Activated naive CD8-positive, alpha-beta T cell treated with anti-CD3 and anti-CD28 coated beads, Interleukin-2, amount 50 U/mL, for 24 hours (primary cell): ENCODE measurements at regions not wholly inside any gene's neighbourhood (a gene's known extent, or its start where the extent isn't known, plus 50 kb on each side); places are given as distances from the start of the nearest gene placed in this dataset.

Experiments
- ATAC-seq: fragments of 150-1000 bp; cut with Tn5 transposase; one replicate; pipeline ENCODE4 v1.10.0; 2021
- DNase-seq: peaks from one replicate; pipeline ENCODE4 v3.0.0; 2021
- H3K27ac Mint-ChIP-seq: one replicate; pipeline ENCODE4 v1.8.0; 2021; ENCODE audit warnings: mild to moderate bottlenecking, mixed read lengths
- H3K27me3 Mint-ChIP-seq: one replicate; pipeline ENCODE4 v1.8.0; 2021; ENCODE audit warnings: mixed read lengths
- H3K36me3 Mint-ChIP-seq: one replicate; pipeline ENCODE4 v1.8.0; 2021; ENCODE audit warnings: low read depth, mixed read lengths
- H3K4me1 Mint-ChIP-seq: one replicate; pipeline ENCODE4 v1.8.0; 2021; ENCODE audit warnings: mixed read lengths
- H3K4me3 Mint-ChIP-seq: one replicate; pipeline ENCODE4 v1.8.0; 2021; ENCODE audit warnings: mild to moderate bottlenecking, moderate library complexity, mixed read lengths
- H3K9me3 Mint-ChIP-seq: one replicate; pipeline ENCODE4 v1.8.0; 2021; ENCODE audit warnings: mixed read lengths

DNA sequence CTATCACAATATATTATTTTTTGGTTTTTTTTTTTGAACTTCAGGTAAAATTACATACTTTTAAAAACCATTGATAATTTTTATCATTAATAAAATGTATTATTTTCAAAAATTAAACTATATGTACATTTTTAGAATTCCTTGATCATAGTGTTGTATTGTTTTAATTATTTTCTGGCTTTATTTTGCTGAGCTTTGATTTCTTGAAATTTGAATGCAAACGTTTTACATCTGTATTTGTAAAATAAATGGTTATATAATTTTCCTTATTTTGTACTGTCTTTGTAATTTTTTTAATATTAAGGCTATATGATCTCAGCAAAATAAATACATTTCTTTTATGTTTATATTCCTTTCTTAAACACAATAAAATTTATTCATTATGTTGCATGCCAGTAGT, 125.6 kb downstream of the KIF2B start:
- Mint-ChIP-seq H3K36me3 (no peaks in the 10 kb centered on the region), H3K4me3 (no peak overlapping the region), H3K4me1 (no peaks in the 10 kb centered on the region), H3K9me3 (peaks cover 26% of the 10 kb centered on the region), H3K27me3 (no peaks in the 10 kb centered on the region), H3K27ac (no peak overlapping the region)
- DNase-seq, result no peak
- no peak for ATAC-seq

DNA sequence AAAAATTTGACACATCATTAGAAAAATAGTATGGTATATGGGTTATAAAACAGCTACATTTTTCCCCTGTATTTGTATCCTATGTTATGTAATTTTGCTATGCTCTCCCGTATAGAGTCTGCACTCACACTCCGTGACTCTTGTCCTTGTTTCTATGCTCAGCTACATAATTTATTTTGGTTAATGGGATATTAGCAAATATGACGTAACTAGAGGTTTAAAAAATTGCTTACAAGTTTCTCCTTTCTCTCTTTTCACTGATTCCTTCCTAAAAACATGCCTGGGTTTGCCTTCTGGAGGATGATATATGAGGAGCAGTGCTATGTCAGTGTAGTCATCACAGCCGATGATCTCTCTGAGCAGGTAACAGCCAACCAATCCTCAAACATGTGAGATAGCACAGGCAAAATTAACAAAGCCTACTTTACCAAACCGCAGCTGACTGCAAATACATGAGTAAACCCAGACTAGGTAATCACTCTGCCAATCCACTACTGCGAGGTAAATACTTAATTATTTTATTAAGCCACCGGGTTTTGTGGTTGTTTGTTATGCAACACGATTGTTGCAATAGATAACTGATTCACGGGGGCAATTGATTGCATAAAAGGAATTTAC, 126.9 kb downstream of the KIF2B start:
- no peak for DNase-seq

DNA sequence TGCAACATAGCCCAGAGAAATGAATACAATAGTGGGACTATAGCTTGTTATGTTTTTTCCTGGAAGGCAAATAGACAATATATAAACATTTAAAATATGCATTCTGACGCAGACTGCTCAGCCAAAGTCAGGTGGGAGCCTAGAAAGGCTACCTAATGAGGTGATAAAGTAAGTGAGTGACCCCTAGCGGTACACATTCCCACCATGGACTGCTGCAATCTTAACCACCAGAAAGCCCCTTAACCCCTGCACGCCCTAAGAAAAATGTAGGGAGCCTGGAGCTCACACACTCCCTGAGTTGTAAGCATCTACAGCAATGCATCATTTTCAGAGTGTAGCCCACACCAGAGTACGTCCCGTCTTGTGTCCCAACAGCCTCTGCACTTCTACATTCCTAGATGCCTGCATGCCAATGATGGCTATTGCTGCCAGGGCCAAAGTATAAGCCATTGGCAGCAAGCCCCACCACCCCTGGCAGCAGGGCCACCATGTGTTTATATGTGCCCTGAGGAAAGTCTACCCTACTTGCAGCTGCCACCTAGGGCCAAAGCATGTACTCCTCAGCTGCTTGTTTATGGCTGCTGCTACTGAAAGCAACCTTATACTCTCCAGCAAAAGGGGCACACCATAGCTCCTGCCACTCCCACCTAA, 127.6 kb downstream of the KIF2B start:
- Mint-ChIP-seq H3K9me3 (peaks cover 36% of the 10 kb centered on the region), H3K4me1 (no peaks in the 10 kb centered on the region), H3K4me3 (no peak overlapping the region), H3K27me3 (no peaks in the 10 kb centered on the region), H3K36me3 (no peaks in the 10 kb centered on the region), H3K27ac (no peak overlapping the region)
- DNase-seq (no peak), ATAC-seq (no peak)

More for the DNA sequence above, 126.9 kb downstream of the KIF2B start:
- no peaks in the 10 kb centered on the region for H3K4me1 Mint-ChIP-seq
- no peak overlapping the region for H3K27ac Mint-ChIP-seq
- H3K36me3 Mint-ChIP-seq, result no peaks in the 10 kb centered on the region
- no peaks in the 10 kb centered on the region for H3K27me3 Mint-ChIP-seq
- peaks cover 34% of the 10 kb centered on the region for H3K9me3 Mint-ChIP-seq
- no peak overlapping the region for H3K4me3 Mint-ChIP-seq
- ATAC-seq, result no peak

DNA sequence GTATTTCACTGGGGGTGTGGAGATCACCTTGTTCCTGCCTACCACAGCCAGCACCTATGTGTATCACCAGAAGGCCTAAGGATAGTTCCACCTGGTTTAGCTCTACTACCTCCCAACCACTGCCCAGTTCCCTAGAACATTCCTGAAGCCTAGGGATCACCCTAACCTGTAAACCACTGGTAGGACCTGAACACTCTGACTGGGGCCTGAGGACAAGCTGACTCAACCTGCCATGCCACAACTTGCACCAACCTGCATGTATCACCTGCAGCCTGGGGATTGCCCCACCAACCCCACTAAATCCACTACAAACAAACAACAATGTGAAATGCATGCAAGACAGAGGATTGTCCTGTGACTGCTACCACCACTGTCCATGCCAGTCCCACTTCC, 128.1 kb downstream of the KIF2B start:
- H3K9me3 Mint-ChIP-seq, result peaks cover 39% of the 10 kb centered on the region
- ATAC-seq (no peak), DNase-seq (no peak)
- no peak overlapping the region for H3K4me3 Mint-ChIP-seq
- no peaks in the 10 kb centered on the region for H3K27me3 Mint-ChIP-seq
- H3K36me3 Mint-ChIP-seq, result no peaks in the 10 kb centered on the region
- H3K27ac Mint-ChIP-seq, result no peak overlapping the region
- no peaks in the 10 kb centered on the region for H3K4me1 Mint-ChIP-seq

DNA sequence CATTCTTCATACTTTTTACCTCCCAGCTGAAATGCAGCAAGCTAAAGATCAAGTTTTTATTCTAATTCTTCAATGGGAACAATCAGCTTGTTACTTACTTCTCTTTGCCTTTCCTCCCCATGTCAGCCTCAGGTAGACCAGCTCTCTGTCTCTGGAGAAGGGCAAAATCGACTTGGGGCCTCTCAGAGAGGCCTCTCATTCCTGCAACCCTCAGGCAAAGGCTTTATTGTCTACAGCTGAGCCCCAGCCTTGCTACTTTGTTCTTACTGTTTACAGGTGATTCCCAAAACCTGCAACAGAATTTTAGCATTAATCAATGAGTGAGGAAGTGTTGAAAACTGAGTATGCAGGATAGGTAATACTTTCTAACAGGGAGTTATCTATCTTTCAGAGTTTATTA, 148.6 kb downstream of the KIF2B start:
- H3K36me3 Mint-ChIP-seq, result no peaks in the 10 kb centered on the region
- no peak overlapping the region for H3K27ac Mint-ChIP-seq
- DNase-seq (no peak), ATAC-seq (no peak)
- H3K9me3 Mint-ChIP-seq, result peaks cover 16% of the 10 kb centered on the region
- no peaks in the 10 kb centered on the region for H3K27me3 Mint-ChIP-seq
- no peaks in the 10 kb centered on the region for H3K4me1 Mint-ChIP-seq
- no peak overlapping the region for H3K4me3 Mint-ChIP-seq

DNA sequence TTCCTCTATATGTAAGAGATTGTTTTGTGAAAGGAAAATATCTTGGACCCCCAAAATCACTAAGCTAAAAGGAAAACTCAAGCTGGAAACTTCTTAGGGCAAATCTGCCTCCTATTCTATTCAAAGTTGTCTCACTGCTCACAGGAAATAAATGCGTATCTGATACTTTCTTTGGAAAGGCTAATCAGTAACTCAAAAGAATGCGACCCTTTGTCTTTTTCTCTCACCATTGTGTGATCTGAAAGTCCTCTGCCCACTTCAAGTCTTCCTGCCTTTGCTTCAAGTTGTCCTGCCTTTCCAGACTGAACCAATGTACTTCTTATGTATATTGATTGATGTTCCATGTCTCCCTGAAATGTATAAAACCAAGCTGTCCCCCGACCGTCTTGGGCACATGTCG, 157.3 kb downstream of the KIF2B start:
- H3K27me3 Mint-ChIP-seq, result no peaks in the 10 kb centered on the region
- H3K9me3 Mint-ChIP-seq, result peaks cover 8% of the 10 kb centered on the region
- H3K4me3 Mint-ChIP-seq, result no peak overlapping the region
- H3K27ac Mint-ChIP-seq, result no peak overlapping the region
- ATAC-seq (no peak), DNase-seq (no peak)
- H3K4me1 Mint-ChIP-seq, result no peaks in the 10 kb centered on the region
- H3K36me3 Mint-ChIP-seq, result no peaks in the 10 kb centered on the region

DNA sequence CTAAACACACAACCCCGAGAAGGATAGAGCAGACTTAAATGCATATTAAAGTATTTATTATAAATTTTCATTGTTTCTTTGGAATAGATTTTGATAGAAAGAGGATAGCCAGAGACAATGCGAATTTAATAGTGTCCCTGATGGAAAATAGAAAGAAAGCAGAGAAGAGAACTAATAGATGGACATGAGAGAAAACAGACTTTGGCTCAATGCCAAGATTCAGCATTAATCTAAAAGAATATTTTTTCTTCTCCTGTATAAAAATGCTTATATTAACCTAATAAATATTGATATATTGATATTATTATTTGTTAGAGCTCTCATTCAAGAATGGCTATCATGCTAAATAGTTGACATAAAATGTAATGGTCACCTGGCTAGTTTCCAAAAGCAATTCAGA, 173.4 kb downstream of the KIF2B start:
- H3K9me3 Mint-ChIP-seq, result no peaks in the 10 kb centered on the region
- no peak for DNase-seq
- ATAC-seq, result no peak
- H3K27me3 Mint-ChIP-seq, result peaks cover under 1% of the 10 kb centered on the region
- H3K4me1 Mint-ChIP-seq, result no peaks in the 10 kb centered on the region
- H3K36me3 Mint-ChIP-seq, result no peaks in the 10 kb centered on the region
- no peak overlapping the region for H3K4me3 Mint-ChIP-seq
- no peak overlapping the region for H3K27ac Mint-ChIP-seq

DNA sequence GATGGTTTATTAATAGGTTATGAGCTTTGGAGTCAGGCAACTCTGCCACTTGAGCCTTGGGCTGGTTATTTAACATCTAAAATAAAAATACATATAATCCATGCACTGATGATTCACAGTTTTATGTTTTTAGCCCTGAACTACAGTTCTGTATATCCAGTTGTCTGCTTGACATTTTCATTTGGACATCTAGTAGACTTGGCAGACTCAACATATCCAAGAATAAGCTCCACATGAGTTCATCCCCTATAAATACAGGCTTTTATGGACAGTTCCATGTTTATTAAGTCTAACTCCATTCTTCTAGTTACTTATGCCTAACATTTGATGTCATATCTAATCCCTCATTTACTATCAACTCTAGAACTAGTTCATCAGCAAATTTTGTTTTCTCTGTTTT, 174.2 kb downstream of the KIF2B start:
- Mint-ChIP-seq H3K9me3 (no peaks in the 10 kb centered on the region), H3K27ac (no peak overlapping the region), H3K27me3 (no peaks in the 10 kb centered on the region), H3K4me1 (no peaks in the 10 kb centered on the region), H3K4me3 (no peak overlapping the region), H3K36me3 (no peaks in the 10 kb centered on the region)
- DNase-seq, result no peak
- ATAC-seq, result no peak

DNA sequence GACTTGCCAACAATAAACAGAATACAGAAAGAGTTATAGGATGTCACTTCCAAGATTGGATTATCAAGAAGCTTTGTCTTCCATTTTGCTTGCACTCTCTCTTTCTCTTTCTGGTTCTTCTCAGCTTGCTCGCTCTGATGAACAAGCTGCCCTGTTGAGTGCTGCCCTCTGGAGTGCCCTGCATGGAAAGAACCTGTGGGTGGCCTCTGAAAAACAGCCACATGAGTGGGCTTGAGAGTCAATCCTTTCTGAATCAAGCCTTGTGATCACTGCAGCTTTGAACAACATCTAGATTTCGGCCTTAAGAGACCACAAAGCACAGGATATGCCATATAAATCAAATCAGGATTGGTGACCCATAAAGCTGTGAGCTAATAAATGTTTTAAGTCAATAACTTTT, 185.1 kb downstream of the KIF2B start:
- Mint-ChIP-seq H3K27ac (no peak overlapping the region), H3K27me3 (no peaks in the 10 kb centered on the region), H3K4me3 (no peak overlapping the region), H3K36me3 (no peaks in the 10 kb centered on the region), H3K9me3 (peaks cover 18% of the 10 kb centered on the region), H3K4me1 (no peaks in the 10 kb centered on the region)
- ATAC-seq, result no peak
- DNase-seq, result no peak

DNA sequence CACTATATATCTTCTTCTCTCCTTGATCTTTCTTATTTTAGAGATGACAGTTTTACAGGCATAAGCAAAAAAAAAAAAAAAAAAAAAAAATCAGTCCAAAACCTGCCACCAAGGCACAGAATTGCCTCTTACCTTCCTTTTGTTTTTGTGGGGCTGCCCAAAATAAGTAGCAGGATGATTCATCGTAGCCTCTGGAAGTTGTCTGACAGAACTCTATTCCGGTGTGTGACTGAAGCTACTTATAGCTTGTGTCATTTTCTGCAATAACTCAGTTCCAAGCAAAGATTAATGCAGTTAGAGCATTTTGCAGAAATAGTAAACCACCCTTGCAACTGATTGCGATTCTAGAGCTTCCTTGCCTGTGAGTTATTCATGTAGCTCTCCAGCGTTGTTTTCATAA, 186.8 kb downstream of the KIF2B start:
- Mint-ChIP-seq H3K9me3 (peaks cover 18% of the 10 kb centered on the region), H3K27me3 (no peaks in the 10 kb centered on the region), H3K4me1 (no peaks in the 10 kb centered on the region), H3K4me3 (no peak overlapping the region), H3K36me3 (no peaks in the 10 kb centered on the region), H3K27ac (no peak overlapping the region)
- DNase-seq (no peak), ATAC-seq (no peak)

DNA sequence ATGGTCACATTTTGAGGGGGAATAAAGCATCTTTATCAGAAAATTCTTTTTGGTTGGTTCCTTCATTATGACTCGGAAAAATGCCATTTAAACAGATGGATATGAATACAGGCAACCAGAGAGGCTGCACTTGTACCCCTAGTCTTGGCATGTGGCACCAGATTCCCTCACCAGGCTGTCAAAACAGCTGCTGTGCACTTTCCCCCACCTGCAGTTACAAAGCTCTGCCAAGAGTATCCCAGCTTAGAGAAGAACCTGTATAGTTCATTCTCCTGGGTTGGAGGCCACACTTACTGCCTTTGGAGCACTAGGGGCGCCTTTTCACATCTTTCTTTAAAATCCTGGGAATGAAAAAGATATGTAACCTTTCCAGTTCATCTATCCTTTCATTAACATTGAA, 190.3 kb downstream of the KIF2B start:
- H3K4me3 Mint-ChIP-seq, result no peak overlapping the region
- H3K36me3 Mint-ChIP-seq, result no peaks in the 10 kb centered on the region
- H3K4me1 Mint-ChIP-seq, result no peaks in the 10 kb centered on the region
- no peak overlapping the region for H3K27ac Mint-ChIP-seq
- ATAC-seq (no peak), DNase-seq (no peak)
- no peaks in the 10 kb centered on the region for H3K27me3 Mint-ChIP-seq
- peaks cover 8% of the 10 kb centered on the region for H3K9me3 Mint-ChIP-seq

DNA sequence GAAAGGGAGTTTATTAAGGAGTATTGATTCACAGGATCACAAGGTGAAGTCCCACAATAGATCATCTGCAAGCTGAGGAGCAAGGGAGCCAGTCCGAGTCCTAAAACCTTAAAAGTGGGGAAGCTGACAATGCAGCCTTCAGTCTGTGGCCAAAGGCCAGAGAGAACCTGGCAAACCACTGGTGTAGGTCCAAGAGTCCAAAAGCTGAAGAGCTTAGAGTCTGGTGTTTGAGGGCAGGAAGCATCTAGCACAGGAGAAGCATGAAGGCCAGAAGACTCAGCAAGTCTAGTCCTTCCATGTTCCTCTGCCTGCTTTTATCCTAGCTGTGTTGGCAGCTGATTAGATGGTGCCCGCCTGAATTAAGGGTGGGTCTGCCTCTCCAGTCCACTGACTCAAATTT, 193.0 kb downstream of the KIF2B start:
- Mint-ChIP-seq H3K27me3 (no peaks in the 10 kb centered on the region), H3K27ac (no peak overlapping the region), H3K4me1 (no peaks in the 10 kb centered on the region), H3K36me3 (no peaks in the 10 kb centered on the region), H3K4me3 (no peak overlapping the region), H3K9me3 (peaks cover 9% of the 10 kb centered on the region)
- DNase-seq, result no peak
- ATAC-seq, result no peak

DNA sequence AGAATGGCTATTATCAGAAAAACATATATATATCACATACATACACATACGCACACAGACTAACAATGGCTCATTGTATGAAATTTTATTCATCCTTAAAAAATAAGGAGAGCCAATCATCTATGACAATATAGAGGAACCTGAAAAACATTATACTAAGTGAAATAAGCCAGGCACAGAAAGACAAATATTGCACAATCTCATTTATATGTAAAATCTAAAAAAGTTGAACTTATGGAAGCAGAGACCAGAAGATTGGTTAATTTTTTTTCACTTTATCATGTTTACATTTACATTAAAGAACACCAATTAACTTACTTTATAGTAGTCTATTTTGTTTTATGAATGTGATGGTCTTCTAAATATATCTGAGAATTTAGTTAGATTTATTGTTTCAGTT, 198.7 kb downstream of the KIF2B start:
- peaks cover 34% of the 10 kb centered on the region for H3K9me3 Mint-ChIP-seq
- no peaks in the 10 kb centered on the region for H3K27me3 Mint-ChIP-seq
- DNase-seq, result no peak
- H3K27ac Mint-ChIP-seq, result no peak overlapping the region
- no peaks in the 10 kb centered on the region for H3K4me1 Mint-ChIP-seq
- no peak overlapping the region for H3K4me3 Mint-ChIP-seq
- no peaks in the 10 kb centered on the region for H3K36me3 Mint-ChIP-seq
- no peak for ATAC-seq

DNA sequence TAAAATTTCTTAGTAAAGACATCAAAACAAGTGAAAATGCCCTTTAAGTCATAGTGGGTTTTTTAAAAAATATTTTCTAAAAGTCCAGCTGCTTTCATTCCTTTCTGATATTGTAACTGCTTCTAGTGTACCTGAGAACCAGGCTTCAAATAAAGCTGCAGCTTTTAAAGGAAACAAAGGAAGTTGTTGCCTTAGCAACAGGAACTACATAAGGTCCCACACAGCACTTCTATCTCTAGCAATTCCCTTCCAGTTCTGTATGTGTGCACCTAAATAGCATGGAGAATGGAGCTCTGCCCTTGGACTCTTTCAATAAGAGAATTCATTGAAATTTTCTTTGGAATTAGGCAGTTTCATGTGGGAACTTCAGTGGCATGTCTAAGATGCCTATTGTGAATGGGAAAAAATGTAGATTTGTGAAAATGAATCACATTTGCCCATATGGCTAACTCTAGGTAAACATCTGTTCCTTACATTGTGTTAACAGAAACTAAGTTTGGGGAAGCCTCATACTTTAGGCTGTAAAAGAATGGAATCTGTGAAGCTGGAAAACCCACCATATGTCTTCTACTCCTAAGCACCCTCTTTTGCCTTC, 206.4 kb downstream of the KIF2B start:
- Mint-ChIP-seq H3K9me3 (peaks cover 8% of the 10 kb centered on the region), H3K4me3 (no peak overlapping the region), H3K4me1 (no peaks in the 10 kb centered on the region), H3K27me3 (no peaks in the 10 kb centered on the region), H3K27ac (no peak overlapping the region), H3K36me3 (no peaks in the 10 kb centered on the region)
- DNase-seq (no peak), ATAC-seq (no peak)

DNA sequence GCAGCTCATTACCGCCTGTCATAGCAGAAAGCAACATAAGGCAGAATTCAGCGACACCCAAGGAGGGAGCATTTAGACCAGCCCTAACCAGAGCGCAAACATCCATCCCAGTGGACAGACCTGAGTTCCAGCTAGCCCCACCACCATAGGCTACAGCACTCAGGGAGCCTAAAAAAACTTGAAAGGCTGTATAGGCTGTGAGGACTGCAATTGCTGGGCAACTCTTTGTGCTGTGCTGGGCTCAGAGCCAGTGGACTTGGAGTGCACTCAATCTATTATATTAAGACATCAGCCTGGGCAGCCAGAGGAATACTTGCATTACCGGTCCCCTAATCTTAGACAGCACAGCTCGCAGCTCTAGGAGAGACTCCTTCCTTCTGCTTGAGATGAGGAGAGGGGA, 207.3 kb downstream of the KIF2B start:
- Mint-ChIP-seq H3K27me3 (no peaks in the 10 kb centered on the region), H3K36me3 (no peaks in the 10 kb centered on the region), H3K9me3 (peaks cover under 1% of the 10 kb centered on the region), H3K4me3 (no peak overlapping the region), H3K4me1 (no peaks in the 10 kb centered on the region), H3K27ac (no peak overlapping the region)
- ATAC-seq (no peak), DNase-seq (no peak)
